K562 (cell line): ENCODE measurements at regions not wholly inside any gene's neighbourhood (a gene's known extent, or its start where the extent isn't known, plus 50 kb on each side); places are given as distances from the start of the nearest gene placed in this dataset.

ENCODE experiments used
- ATAC-seq: fragments of 200-7000 bp; cut with Tn5 transposase; 3 replicates; pipeline ENCODE4 v1.9.1; 2020; ENCODE audit warnings: moderate library complexity
- BruUV-seq: library from RNA; stranded (reverse); fragments of 400-500 nt; replicated peaks from 2 replicates; lab custom pipeline; 2021; lab: Mats Ljungman, UMichigan
- CTCF ChIA-PET: fragments of 300-600 bp; formaldehyde crosslinking; extraction: SDS; loops from one replicate; lab custom pipeline; 2021; ENCODE audit warnings: low intra/inter-chr PET ratio; lab: Yijun Ruan, JAX
- POLR2A ChIA-PET: fragments of 300-600, 350-650 bp; sonication (Branson Sonifier 250); formaldehyde crosslinking; extraction: SDS; loops from one replicate; lab custom pipeline; 2021; ENCODE audit warnings: antibody characterized with exemption, inconsistent platforms; lab: Yijun Ruan, JAX
- DNase-seq, 4 experiments: peaks; one replicate each; pipeline versions ENCODE4 v3.0.0 to v3.0.0-alpha.2; 2011 to 2018; ENCODE audit warnings: low spot score in 3 of 4, mixed read lengths in 3 of 4; ENCODE audit errors: extremely low read depth in 1 of 4
- FAIRE-seq: peaks from 2 replicates; lab custom pipeline; 2011; peaks lifted over from hg19 to GRCh38; lab: Jason Lieb, UNC
- H2AFZ ChIP-seq: 2 replicates; pipeline ENCODE4 v1.6.0; 2011; ENCODE audit warnings: low read depth, low read length, control low read depth, inconsistent platforms
- H3K27ac ChIP-seq: fragments of 200-600 bp; 3 replicates; pipeline ENCODE4 v1.8.0; 2011; ENCODE audit warnings: low read depth, mild to moderate bottlenecking, control low read depth, inconsistent platforms, low read length, moderate library complexity, mixed read lengths; ENCODE audit errors: extremely low read depth
- H3K27me3 ChIP-seq, 2 experiments: fragments of 300-600 bp in 1 of 2; 2 replicates in 1 of 2; 3 replicates in 1 of 2; pipeline versions ENCODE4 v1.6.0 to v1.8.0; 2011; ENCODE audit warnings: inconsistent platforms in 2 of 2, low read length in 2 of 2, mild to moderate bottlenecking in 1 of 2, mixed read lengths in 1 of 2, moderate library complexity in 1 of 2; ENCODE audit not compliant: control insufficient read depth in 2 of 2, insufficient read depth in 2 of 2
- H3K36me3 ChIP-seq: fragments of 300-600 bp; 3 replicates; pipeline ENCODE4 v1.8.0; 2011; ENCODE audit warnings: mild to moderate bottlenecking, low read length, inconsistent platforms; ENCODE audit not compliant: control insufficient read depth, insufficient read depth
- H3K4me1 ChIP-seq, 2 experiments: fragments of 200-600 bp in 1 of 2; replicated peaks in 1 of 2; 2 replicates in 1 of 2; 3 replicates in 1 of 2; pipeline versions ENCODE4 v1.5.1 to v1.8.0; 2011; ENCODE audit warnings: inconsistent platforms in 2 of 2, low read length in 2 of 2, mild to moderate bottlenecking in 1 of 2, mixed read lengths in 1 of 2, moderate library complexity in 1 of 2; ENCODE audit not compliant: control insufficient read depth in 2 of 2, insufficient read depth in 2 of 2
- H3K4me2 ChIP-seq: 2 replicates; pipeline ENCODE4 v1.6.1; 2011; ENCODE audit warnings: low read length, control low read depth, inconsistent platforms, mixed read lengths; ENCODE audit not compliant: insufficient read depth
- H3K4me3 ChIP-seq: fragments of 200-600 bp; sonication (generic), shearing (Covaris generic); 2 replicates; pipeline ENCODE4 v1.5.1; 2016; ENCODE audit warnings: control low read depth, inconsistent platforms
- H3K79me2 ChIP-seq: fragments of 200-600 bp; 3 replicates; pipeline ENCODE4 v1.8.0; 2011; ENCODE audit warnings: low read length, inconsistent platforms; ENCODE audit not compliant: control insufficient read depth, insufficient read depth
- H3K9ac ChIP-seq, 2 experiments: 2 replicates each; pipeline versions ENCODE4 v1.6.0 to v1.6.1; 2011; ENCODE audit warnings: low read depth in 2 of 2, low read length in 2 of 2, control low read depth in 1 of 2, inconsistent platforms in 1 of 2, mild to moderate bottlenecking in 1 of 2, mixed read lengths in 1 of 2; ENCODE audit not compliant: insufficient read depth in 1 of 2
- H3K9me1 ChIP-seq: one replicate; pipeline ENCODE4 v1.6.0; 2011; ENCODE audit warnings: inconsistent platforms, mild to moderate bottlenecking, low read length, moderate library complexity; ENCODE audit not compliant: control insufficient read depth, insufficient read depth
- H3K9me3 ChIP-seq: replicated peaks from 2 replicates; pipeline ENCODE4 v1.5.1; 2011; ENCODE audit warnings: low read depth, low read length, inconsistent platforms; ENCODE audit not compliant: control insufficient read depth, insufficient read depth
- H4K20me1 ChIP-seq: replicated peaks from 2 replicates; pipeline ENCODE4 v1.6.1; 2011; ENCODE audit warnings: low read length, inconsistent platforms, mixed read lengths; ENCODE audit not compliant: control insufficient read depth, insufficient read depth
- BRCA1 ChIP-seq, 2 experiments: fragments of 450-650 bp in 1 of 2; sonication (generic) in 1 of 2; formaldehyde crosslinking in 1 of 2; IDR thresholded peaks; 2 replicates each; pipeline versions ENCODE4 v1.5.0 to v1.6.1; 2017 to 2020; ENCODE audit warnings: mild to moderate bottlenecking in 1 of 2, missing genetic modification reagents in 1 of 2
- NR3C1 ChIP-seq: sonication (generic); formaldehyde crosslinking; IDR thresholded peaks from 2 replicates; pipeline ENCODE4 v1.8.1; 2022; ENCODE audit warnings: missing genetic modification reagents
- OTX1 ChIP-seq: fragments of 450-650 bp; formaldehyde crosslinking; IDR thresholded peaks from 2 replicates; pipeline ENCODE4 v1.4.0; 2022; ENCODE audit warnings: mild to moderate bottlenecking
- PTBP1 ChIP-seq: fragments of 200-400 bp; formaldehyde crosslinking; IDR thresholded peaks from 2 replicates; pipeline ENCODE4 v1.6.1; 2017; ENCODE audit warnings: low read depth, low read length
- TEAD1 ChIP-seq, 2 experiments: fragments of 450-650 bp in 1 of 2; sonication (generic) in 1 of 2; formaldehyde crosslinking; IDR thresholded peaks; 2 replicates each; pipeline versions ENCODE4 v1.4.0 to v1.8.0; 2020 to 2022; ENCODE audit warnings: mild to moderate bottlenecking in 2 of 2, missing genetic modification reagents in 1 of 2
- ZBTB8A ChIP-seq: fragments of 450-650 bp; IDR thresholded peaks from 2 replicates; pipeline ENCODE4 v1.6.1; 2018; ENCODE audit warnings: mild to moderate bottlenecking, moderate library complexity; ENCODE audit not compliant: partially characterized antibody
- ZNF41 ChIP-seq: fragments of 250-450 bp; sonication (Bioruptor Pico); conservative IDR thresholded peaks from 2 replicates; pipeline ENCODE4 v1.4.0; 2020; ENCODE audit warnings: mild to moderate bottlenecking
- WGBS: fragments of 100-300 bp; shearing (Covaris generic); methylation state at CpG from one replicate; pipeline ENCODE4 v1.1.6; 2016; ENCODE audit warnings: low coverage, mixed read lengths; ENCODE audit not compliant: insufficient coverage; ENCODE audit errors: missing lambda C conversion rate; 5-methylcytosine and 5-hydroxymethylcytosine counted together
- in situ Hi-C: fragments of 300-500 bp; cut with MboI; formaldehyde crosslinking; loops from 4 replicates; pipeline ENCODE4 v1.15.0; 2018; ENCODE audit warnings: inconsistent platforms, mixed read lengths
- intact Hi-C: fragments of 100-400 bp; cut with micrococcal nuclease; formaldehyde crosslinking; loops from 2 replicates; pipeline ENCODE4 v1.14.2; 2022
- TF ChIP-seq, protein P1 (sequence below): fragments of 150-350 bp; IDR thresholded peaks from 2 replicates; pipeline ENCODE4 v1.6.1; 2014; ENCODE audit warnings: low read depth, mild to moderate bottlenecking, low read length, borderline replicate concordance
- TF ChIP-seq, protein P2 (sequence below): sonication (generic); formaldehyde crosslinking; IDR thresholded peaks from 2 replicates; pipeline ENCODE4 v1.8.0; 2022; ENCODE audit warnings: mild to moderate bottlenecking, low read depth, missing genetic modification reagents
- TF ChIP-seq, protein P3 (sequence below), 2 experiments: IDR thresholded peaks; 2 replicates each; pipeline ENCODE4 v1.6.1; 2011; ENCODE audit warnings: borderline replicate concordance in 1 of 2, control low read depth in 1 of 2, low read depth in 1 of 2, low read length in 1 of 2, mild to moderate bottlenecking in 1 of 2, mixed read lengths in 1 of 2, moderate library complexity in 1 of 2; ENCODE audit not compliant: insufficient read depth in 1 of 2, insufficient read length in 1 of 2, poor library complexity in 1 of 2, severe bottlenecking in 1 of 2; ENCODE audit errors: extremely low read depth in 1 of 2

DNA sequence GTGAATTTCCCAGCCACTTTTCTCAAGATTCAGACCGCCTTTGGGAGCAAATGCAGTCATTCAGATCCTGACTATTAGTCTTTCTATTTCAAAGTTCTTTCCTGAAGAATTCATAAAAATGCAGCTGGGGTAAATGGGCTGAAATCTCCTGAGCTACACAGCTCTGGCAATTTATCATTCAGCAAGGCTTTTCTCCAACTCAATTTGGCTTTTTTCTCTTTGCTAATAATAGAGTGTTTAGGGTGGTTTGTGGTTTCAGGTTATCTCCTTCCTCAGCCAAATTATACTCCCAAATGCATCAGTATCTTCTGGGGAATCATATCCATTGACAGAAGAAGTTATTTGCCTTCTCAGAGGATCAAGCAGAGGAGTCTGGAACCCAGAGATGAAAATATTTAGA is 282.4 kb upstream of the SLC14A2 start:
- H3K79me2 ChIP-seq = no peaks in the 10 kb centered on the region
- ChIA-PET POLR2A (no interaction called here), CTCF (no interaction called here)
- H3K27me3 ChIP-seq = no peaks in the 10 kb centered on the region
- H3K36me3 ChIP-seq = no peaks in the 10 kb centered on the region
- FAIRE-seq = no peak
- H3K9me1 ChIP-seq = no peaks in the 10 kb centered on the region
- H4K20me1 ChIP-seq = no peaks in the 10 kb centered on the region
- BruUV-seq = no TSS peak
- intact Hi-C loops (no loop called here), in situ Hi-C loops (no loop called here)
- H3K4me3 ChIP-seq = no peak overlapping the region
- no peak for DNase-seq
- 0% methylated on average over 1 of the region's 1 CpG for WGBS
- no peak overlapping the region for H3K27ac ChIP-seq
- H3K4me1 ChIP-seq = no peaks in the 10 kb centered on the region
- no peaks in the 10 kb centered on the region for H3K9me3 ChIP-seq
- no peak overlapping the region for H3K4me2 ChIP-seq
- no peak overlapping the region for H3K9ac ChIP-seq
- no peak for ATAC-seq
- no peak for TF ChIP-seq OTX1 (CRISPR knock-in tag)
- no peak for TF ChIP-seq NR3C1 (CRISPR knock-in tag)
- TF ChIP-seq, all 486 proteins: peak for 0
- no peak overlapping the region for H2AFZ ChIP-seq

DNA sequence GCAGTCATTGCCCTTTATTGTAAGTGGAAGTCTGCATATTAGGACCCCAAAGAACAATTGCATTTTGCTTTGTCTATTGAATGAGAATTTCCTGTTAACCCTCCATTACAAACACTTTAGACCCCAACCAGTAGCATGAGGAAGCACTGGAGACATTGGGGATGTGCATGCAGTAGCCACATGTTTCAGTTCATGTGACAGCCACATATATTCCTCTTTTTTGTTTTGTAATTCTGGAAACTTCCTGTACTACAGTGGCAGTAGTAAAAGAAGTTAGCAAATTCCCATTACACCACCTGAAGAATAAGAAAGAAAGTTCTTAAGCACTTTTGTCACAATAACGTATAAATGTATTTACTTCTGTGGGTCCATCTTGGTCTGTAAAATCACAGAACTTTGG is 281.1 kb upstream of the SLC14A2 start:
- ATAC-seq = no peak
- intact Hi-C loops (no loop called here), in situ Hi-C loops (no loop called here)
- CTCF ChIA-PET = no interaction called here
- no peaks in the 10 kb centered on the region for H3K79me2 ChIP-seq
- no peak overlapping the region for H2AFZ ChIP-seq
- WGBS = 0% methylated on average over 1 of the region's 1 CpG
- no peaks in the 10 kb centered on the region for H4K20me1 ChIP-seq
- no peak for DNase-seq
- no peak overlapping the region for H3K4me2 ChIP-seq
- no TSS peak for BruUV-seq
- no peak overlapping the region for H3K9ac ChIP-seq
- no peaks in the 10 kb centered on the region for H3K36me3 ChIP-seq
- no peak for FAIRE-seq
- POLR2A ChIA-PET = no interaction called here
- H3K27ac ChIP-seq = no peak overlapping the region
- no peaks in the 10 kb centered on the region for H3K27me3 ChIP-seq
- H3K9me1 ChIP-seq = no peaks in the 10 kb centered on the region
- no peaks in the 10 kb centered on the region for H3K9me3 ChIP-seq
- no peak overlapping the region for H3K4me3 ChIP-seq
- no peaks in the 10 kb centered on the region for H3K4me1 ChIP-seq
- TF ChIP-seq, protein P1, sequence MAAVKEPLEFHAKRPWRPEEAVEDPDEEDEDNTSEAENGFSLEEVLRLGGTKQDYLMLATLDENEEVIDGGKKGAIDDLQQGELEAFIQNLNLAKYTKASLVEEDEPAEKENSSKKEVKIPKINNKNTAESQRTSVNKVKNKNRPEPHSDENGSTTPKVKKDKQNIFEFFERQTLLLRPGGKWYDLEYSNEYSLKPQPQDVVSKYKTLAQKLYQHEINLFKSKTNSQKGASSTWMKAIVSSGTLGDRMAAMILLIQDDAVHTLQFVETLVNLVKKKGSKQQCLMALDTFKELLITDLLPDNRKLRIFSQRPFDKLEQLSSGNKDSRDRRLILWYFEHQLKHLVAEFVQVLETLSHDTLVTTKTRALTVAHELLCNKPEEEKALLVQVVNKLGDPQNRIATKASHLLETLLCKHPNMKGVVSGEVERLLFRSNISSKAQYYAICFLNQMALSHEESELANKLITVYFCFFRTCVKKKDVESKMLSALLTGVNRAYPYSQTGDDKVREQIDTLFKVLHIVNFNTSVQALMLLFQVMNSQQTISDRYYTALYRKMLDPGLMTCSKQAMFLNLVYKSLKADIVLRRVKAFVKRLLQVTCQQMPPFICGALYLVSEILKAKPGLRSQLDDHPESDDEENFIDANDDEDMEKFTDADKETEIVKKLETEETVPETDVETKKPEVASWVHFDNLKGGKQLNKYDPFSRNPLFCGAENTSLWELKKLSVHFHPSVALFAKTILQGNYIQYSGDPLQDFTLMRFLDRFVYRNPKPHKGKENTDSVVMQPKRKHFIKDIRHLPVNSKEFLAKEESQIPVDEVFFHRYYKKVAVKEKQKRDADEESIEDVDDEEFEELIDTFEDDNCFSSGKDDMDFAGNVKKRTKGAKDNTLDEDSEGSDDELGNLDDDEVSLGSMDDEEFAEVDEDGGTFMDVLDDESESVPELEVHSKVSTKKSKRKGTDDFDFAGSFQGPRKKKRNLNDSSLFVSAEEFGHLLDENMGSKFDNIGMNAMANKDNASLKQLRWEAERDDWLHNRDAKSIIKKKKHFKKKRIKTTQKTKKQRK = no peak
- TF ChIP-seq, protein P2, sequence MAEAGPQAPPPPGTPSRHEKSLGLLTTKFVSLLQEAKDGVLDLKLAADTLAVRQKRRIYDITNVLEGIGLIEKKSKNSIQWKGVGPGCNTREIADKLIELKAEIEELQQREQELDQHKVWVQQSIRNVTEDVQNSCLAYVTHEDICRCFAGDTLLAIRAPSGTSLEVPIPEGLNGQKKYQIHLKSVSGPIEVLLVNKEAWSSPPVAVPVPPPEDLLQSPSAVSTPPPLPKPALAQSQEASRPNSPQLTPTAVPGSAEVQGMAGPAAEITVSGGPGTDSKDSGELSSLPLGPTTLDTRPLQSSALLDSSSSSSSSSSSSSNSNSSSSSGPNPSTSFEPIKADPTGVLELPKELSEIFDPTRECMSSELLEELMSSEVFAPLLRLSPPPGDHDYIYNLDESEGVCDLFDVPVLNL (CRISPR knock-in tag) = no peak
- TF ChIP-seq ZBTB8A (no peak), ZNF41 (CRISPR knock-in tag) (no peak), BRCA1 (IDR thresholded peaks at IDR 0.05) (no peak), BRCA1 (CRISPR knock-in tag; IDR thresholded peaks at IDR 0.05) (no peak), PTBP1 (no peak), TEAD1 (CRISPR knock-in tag; IDR thresholded peaks at IDR 0.05) (no peak)
- TF ChIP-seq, protein P3, sequence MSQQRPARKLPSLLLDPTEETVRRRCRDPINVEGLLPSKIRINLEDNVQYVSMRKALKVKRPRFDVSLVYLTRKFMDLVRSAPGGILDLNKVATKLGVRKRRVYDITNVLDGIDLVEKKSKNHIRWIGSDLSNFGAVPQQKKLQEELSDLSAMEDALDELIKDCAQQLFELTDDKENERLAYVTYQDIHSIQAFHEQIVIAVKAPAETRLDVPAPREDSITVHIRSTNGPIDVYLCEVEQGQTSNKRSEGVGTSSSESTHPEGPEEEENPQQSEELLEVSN (IDR thresholded peaks at IDR 0.05; ENCODE audit: borderline replicate concordance in 1 of 2, extremely low read depth in 1 of 2, insufficient read depth in 1 of 2, insufficient read length in 1 of 2, low read depth in 1 of 2, low read length in 1 of 2, poor library complexity in 1 of 2, severe bottlenecking in 1 of 2) = no peak
